Gastroesophageal sphincter (tissue), 4 donors: ENCODE measurements at regions not wholly inside any gene's neighbourhood (a gene's known extent, or its start where the extent isn't known, plus 50 kb on each side); places are given as distances from the start of the nearest gene placed in this dataset.

Experiments
- ATAC-seq: fragments of 150-250 bp; one replicate; pipeline ENCODE4 v1.9.1; 2016; ENCODE audit warnings: mild to moderate bottlenecking, moderate library complexity
- H3K27ac ChIP-seq, 4 donors: fragments of 200-600 bp; sonication (generic) in 3 of 4; 1 replicate in 3 of 4; 2 replicates in 1 of 4; pipeline ENCODE4 v1.5.1; 2016 to 2019
- H3K27me3 ChIP-seq: fragments of 200-600 bp; sonication (generic); one replicate; pipeline ENCODE4 v1.5.1; 2019
- H3K36me3 ChIP-seq, 2 donors: fragments of 200-600 bp; sonication (generic); one replicate each; pipeline ENCODE4 v1.5.1; 2019; ENCODE audit warnings: control low read depth in 1 of 2
- H3K4me1 ChIP-seq, 3 donors: fragments of 200-600 bp; sonication (generic); 1 replicate in 2 of 3; 2 replicates in 1 of 3; pipeline ENCODE4 v1.5.1; 2016 to 2019; ENCODE audit warnings: control low read depth in 2 of 3
- H3K4me3 ChIP-seq, 2 donors: fragments of 200-600 bp; sonication (generic); one replicate each; pipeline ENCODE4 v1.5.1; 2019; ENCODE audit warnings: mild to moderate bottlenecking in 1 of 2, moderate library complexity in 1 of 2
- H3K9me3 ChIP-seq, 3 donors: fragments of 200-600 bp; sonication (generic); one replicate each; pipeline ENCODE4 v1.5.1; 2017 to 2019; ENCODE audit warnings: control low read depth in 2 of 3
- EP300 ChIP-seq: sonication (generic); formaldehyde crosslinking; IDR thresholded peaks from one replicate; pipeline ENCODE4 v1.6.1; 2017; ENCODE audit warnings: antibody characterized with exemption, mild to moderate bottlenecking
- POLR2A ChIP-seq, 2 donors: fragments of 450-650 bp; IDR thresholded peaks; one replicate each; pipeline ENCODE4 v1.6.1; 2017; ENCODE audit warnings: antibody characterized with exemption in 2 of 2, mild to moderate bottlenecking in 2 of 2, moderate library complexity in 1 of 2
- POLR2AphosphoS5 ChIP-seq: sonication (generic); formaldehyde crosslinking; IDR thresholded peaks from one replicate; pipeline ENCODE4 v1.6.1; 2017; ENCODE audit warnings: antibody characterized with exemption
- WGBS, 2 donors: methylation state at CpG; one replicate each; pipeline ENCODE4 v1.1.5; 2018; ENCODE audit warnings: low coverage in 1 of 2; 5-methylcytosine and 5-hydroxymethylcytosine counted together
- TF ChIP-seq, protein P1 (sequence below), 4 experiments: fragments of 200-600 bp in 2 of 4; fragments of 450-650 bp in 2 of 4; sonication (generic) in 1 of 4; IDR thresholded peaks; one replicate each; pipeline ENCODE4 v1.5.1; 2017 to 2019; ENCODE audit warnings: antibody characterized with exemption in 4 of 4, mild to moderate bottlenecking in 2 of 4, moderate library complexity in 2 of 4

DNA sequence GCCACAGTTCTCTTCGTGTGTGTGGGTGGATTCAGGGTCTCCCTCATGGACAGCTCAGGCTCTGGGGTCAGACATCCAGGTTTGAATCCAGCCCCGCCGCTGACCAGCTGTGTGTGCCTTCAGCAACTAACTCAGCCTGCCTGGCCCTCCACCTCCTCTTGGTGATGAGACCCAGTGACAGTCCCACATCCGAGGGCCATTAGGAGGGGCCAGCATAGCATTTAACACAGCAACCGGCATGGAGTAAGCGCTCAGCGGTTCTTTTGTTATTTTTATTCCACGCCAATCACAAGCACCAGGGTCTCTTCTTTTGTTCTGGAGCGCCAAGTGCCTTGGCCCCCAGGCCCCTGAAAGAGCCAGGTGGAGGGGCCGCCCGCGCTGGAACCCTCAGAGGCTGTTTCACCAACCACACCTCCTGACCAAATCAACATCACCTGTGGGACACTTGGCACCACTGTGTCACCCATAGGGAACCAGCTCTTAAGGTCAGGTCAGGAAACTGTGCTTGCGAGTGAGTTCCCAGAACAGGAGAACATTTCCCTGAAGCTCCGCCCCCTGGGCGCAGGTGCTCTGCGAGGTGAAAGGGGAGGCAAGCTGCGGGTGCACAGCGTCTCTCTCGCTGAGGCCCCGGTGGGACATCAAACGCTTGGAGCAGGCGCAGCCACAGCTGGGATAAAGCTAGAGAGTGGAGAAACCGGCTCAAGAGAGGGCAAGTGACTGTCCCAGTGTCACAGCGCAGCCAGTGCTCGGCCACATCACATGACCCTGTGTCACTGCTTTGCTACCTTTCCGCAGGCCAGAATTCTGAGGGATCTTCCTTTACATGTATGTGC, 311.3 kb downstream of the UACA start:
- Histone ChIP-seq H3K27me3 (peaks cover 20% of the 10 kb centered on the region), H3K9me3 (no peaks in the 10 kb centered on the region), H3K27ac (no peak overlapping the region), H3K36me3 (no peaks in the 10 kb centered on the region), H3K4me1 (peaks cover 0 to 7% (median 0%) of the 10 kb centered on the region in 3 donors), H3K4me3 (no peak overlapping the region)
- WGBS, 2 donors: 69 to 73% methylated on average over 6 to 10 of the region's 26 CpGs
- TF ChIP-seq POLR2A (IDR thresholded peaks at IDR 0.05): no peak
- TF ChIP-seq, protein P1, sequence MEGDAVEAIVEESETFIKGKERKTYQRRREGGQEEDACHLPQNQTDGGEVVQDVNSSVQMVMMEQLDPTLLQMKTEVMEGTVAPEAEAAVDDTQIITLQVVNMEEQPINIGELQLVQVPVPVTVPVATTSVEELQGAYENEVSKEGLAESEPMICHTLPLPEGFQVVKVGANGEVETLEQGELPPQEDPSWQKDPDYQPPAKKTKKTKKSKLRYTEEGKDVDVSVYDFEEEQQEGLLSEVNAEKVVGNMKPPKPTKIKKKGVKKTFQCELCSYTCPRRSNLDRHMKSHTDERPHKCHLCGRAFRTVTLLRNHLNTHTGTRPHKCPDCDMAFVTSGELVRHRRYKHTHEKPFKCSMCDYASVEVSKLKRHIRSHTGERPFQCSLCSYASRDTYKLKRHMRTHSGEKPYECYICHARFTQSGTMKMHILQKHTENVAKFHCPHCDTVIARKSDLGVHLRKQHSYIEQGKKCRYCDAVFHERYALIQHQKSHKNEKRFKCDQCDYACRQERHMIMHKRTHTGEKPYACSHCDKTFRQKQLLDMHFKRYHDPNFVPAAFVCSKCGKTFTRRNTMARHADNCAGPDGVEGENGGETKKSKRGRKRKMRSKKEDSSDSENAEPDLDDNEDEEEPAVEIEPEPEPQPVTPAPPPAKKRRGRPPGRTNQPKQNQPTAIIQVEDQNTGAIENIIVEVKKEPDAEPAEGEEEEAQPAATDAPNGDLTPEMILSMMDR (IDR thresholded peaks at IDR 0.05): no peak
- TF ChIP-seq POLR2AphosphoS5: no peak
- no peak for TF ChIP-seq EP300
- ATAC-seq: no peak

DNA sequence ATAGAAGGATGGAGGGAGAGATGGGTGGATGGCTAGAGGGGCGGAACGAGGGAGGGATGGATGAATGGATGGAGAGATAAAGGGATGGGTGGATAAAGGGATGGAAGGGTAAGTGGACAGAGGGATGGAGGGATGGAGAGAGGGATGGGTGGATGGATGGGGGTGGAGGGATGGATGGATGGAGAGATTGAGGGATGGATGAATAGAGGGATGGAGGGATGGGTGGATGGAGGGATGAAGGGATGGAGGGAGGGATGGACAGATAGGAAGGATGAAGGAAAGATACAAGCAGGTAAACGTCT, 313.3 kb downstream of the UACA start:
- Histone ChIP-seq H3K4me1 (peaks cover 0 to 7% (median 0%) of the 10 kb centered on the region in 3 donors), H3K27ac (no peak overlapping the region), H3K27me3 (peaks cover 20% of the 10 kb centered on the region), H3K36me3 (no peaks in the 10 kb centered on the region), H3K9me3 (no peaks in the 10 kb centered on the region), H3K4me3 (no peak overlapping the region)
- WGBS, 2 donors: 77 to 81% methylated on average over 3 of the region's 3 CpGs
- TF ChIP-seq, protein P1 (IDR thresholded peaks at IDR 0.05): no peak
- TF ChIP-seq POLR2A (IDR thresholded peaks at IDR 0.05) (no peak), EP300 (no peak)
- ATAC-seq: no peak

DNA sequence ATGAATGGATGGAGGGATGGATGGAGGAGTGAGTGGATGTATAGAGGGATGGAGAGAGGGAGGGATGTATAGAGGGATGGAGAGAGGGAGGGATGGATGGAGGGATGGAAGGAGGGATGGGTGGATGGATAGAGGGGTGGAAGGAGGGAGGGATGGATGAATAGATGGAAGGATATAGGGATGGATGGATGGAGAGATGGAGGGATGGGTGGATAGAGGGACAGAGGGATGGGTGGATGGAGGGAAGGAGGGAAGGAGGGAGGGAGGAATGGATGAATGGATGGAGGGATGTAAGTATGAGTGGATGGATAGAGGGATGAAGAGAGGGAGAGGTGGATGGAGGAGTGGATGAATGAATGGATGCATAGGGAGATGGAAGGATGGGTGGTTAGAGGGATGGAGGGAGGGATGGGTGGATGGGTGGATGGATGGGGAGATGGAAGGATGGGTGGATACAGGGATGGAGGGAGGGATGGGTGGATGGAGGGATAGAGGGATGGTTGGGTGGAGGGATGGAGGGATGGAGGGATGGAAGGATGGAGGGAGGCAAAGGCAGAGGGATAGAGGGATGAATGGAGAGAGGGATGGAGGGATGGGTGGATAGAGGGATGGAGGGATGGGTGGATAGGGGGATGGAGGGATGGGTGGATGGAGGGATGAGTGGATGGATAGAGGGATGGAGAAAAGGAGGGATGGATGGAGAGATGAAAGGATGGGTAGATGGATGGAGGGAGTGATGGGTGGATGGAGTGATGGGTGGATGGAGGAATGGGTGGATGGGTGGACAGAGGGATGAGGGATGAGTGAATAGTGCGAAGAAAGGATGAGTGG, 313.8 kb downstream of the UACA start:
- TF ChIP-seq POLR2A (IDR thresholded peaks at IDR 0.05) (no peak), EP300 (no peak), POLR2AphosphoS5 (no peak)
- TF ChIP-seq, protein P1 (IDR thresholded peaks at IDR 0.05): no peak

DNA sequence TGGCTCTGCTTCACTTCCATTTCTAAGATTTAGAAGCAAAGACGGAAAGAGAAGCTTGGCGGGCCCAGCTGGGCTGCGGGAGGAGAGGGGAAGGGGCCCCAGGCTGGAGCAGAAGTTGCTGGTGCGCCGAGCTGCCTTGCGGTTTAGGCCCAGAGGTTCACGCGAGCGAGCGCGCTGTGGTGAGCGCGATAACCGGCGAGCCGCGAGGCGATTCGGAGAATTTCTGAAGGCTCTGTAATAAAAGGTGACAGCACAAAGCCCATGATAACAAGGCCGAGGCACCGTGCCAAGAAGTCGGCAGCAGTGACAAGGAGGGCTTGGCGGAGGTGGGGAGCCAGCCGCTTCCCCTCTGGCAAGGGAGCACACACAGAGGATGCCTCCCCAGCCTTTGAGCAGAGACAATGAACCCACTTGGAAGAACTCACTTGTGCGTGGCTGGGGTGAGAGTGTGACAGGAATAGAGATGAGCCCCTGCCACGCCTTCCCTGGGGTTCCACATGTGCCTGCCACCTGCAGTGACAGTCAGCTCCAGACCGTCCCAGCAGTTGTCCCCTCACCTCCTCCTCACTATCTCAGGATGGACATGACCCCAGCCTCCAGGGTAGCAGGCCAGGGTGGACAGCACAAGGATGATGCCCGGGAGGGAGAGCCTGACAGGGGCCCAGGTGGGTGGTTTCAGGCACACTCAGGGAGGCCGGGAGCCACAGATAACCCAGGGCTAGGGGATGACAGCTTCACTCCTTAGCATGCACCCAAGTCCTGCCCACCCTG, 315.2 kb downstream of the UACA start:
- 24 to 56% methylated on average over 5 to 6 of the region's 29 CpGs for WGBS, 2 donors
- Histone ChIP-seq H3K4me3 (no peak overlapping the region), H3K27me3 (peaks cover 20% of the 10 kb centered on the region), H3K9me3 (no peaks in the 10 kb centered on the region), H3K27ac (no peak overlapping the region), H3K36me3 (no peaks in the 10 kb centered on the region), H3K4me1 (peaks cover 0 to 7% (median 0%) of the 10 kb centered on the region in 3 donors)
- no peak for TF ChIP-seq POLR2AphosphoS5
- TF ChIP-seq, protein P1 (IDR thresholded peaks at IDR 0.05): no peak
- no peak for TF ChIP-seq EP300
- TF ChIP-seq POLR2A (IDR thresholded peaks at IDR 0.05): no peak
- ATAC-seq: no peak

More for the DNA sequence above, 313.8 kb downstream of the UACA start:
- no peak for ATAC-seq
- no peak overlapping the region for H3K4me3 ChIP-seq
- H3K9me3 ChIP-seq: no peaks in the 10 kb centered on the region
- no peaks in the 10 kb centered on the region for H3K36me3 ChIP-seq
- 95 to 100% methylated on average over 1 of the region's 1 CpG for WGBS, 2 donors
- H3K27me3 ChIP-seq: peaks cover 20% of the 10 kb centered on the region
- peaks cover 0 to 7% (median 0%) of the 10 kb centered on the region in 3 donors for H3K4me1 ChIP-seq
- H3K27ac ChIP-seq: no peak overlapping the region
